Psoas muscle (tissue), 7 donors: ENCODE measurements at regions not wholly inside any gene's neighbourhood (a gene's known extent, or its start where the extent isn't known, plus 50 kb on each side); places are given as distances from the start of the nearest gene placed in this dataset.

Experiments used
- ATAC-seq, 4 donors: fragments of 200-7000 bp; cut with Tn5 transposase; one replicate each; pipeline ENCODE4 v1.9.1; 2020; ENCODE audit warnings: moderate library complexity in 3 of 4, mild to moderate bottlenecking in 2 of 4
- DNase-seq, 2 donors: peaks; one replicate each; pipeline ENCODE4 v3.0.0-alpha.2; 2020
- H3K27ac ChIP-seq: fragments of 200-600 bp; one replicate; pipeline ENCODE4 v1.8.0; 2022
- H3K27me3 ChIP-seq, 3 donors: fragments of 200-600 bp in 1 of 3; one replicate each; pipeline versions ENCODE4 v1.6.1 to v1.8.0; 2013 to 2022; ENCODE audit warnings: low read length in 2 of 3, mild to moderate bottlenecking in 2 of 3, moderate library complexity in 1 of 3; ENCODE audit not compliant: insufficient read depth in 3 of 3
- H3K36me3 ChIP-seq, 2 donors: fragments of 200-600 bp in 1 of 2; one replicate each; pipeline versions ENCODE4 v1.6.1 to v1.8.0; 2013 to 2022; ENCODE audit warnings: low read depth in 1 of 2, mild to moderate bottlenecking in 1 of 2, moderate library complexity in 1 of 2; ENCODE audit not compliant: insufficient read depth in 1 of 2
- H3K4me1 ChIP-seq: fragments of 200-600 bp; one replicate; pipeline ENCODE4 v1.8.0; 2022
- H3K4me3 ChIP-seq: fragments of 200-600 bp; one replicate; pipeline ENCODE4 v1.8.0; 2022; ENCODE audit warnings: mild to moderate bottlenecking
- H3K9me3 ChIP-seq: fragments of 200-600 bp; one replicate; pipeline ENCODE4 v1.8.0; 2022
- CTCF ChIP-seq: fragments of 200-600 bp; IDR thresholded peaks from one replicate; pipeline ENCODE4 v1.8.0; 2022; ENCODE audit warnings: antibody characterized with exemption
- WGBS, 3 donors: extraction: QIAGEN DNeasy Blood & Tissue Kit; methylation state at CpG; one replicate each; pipeline versions ENCODE4 v1.1.6 to v1.1.7; 2013; 5-methylcytosine and 5-hydroxymethylcytosine counted together
- intact Hi-C, 2 donors: fragments of 100-400 bp; cut with DNase I; formaldehyde crosslinking; loops; one replicate each; pipeline versions ENCODE4 v1.11.0 to v1.14.2; 2022
- donor health status: healthy with polysubstance abuse.
- donor health status: DM: no; HTN: no; CAD: no; lungs with moderate emphysema.
- donor health status: Bipolar disorder and iron deficiency.
- donor health status: healthy.
- donor health status: DM: yes; HTN: yes; CAD: no.
- donor health status: DM: no; HTN: no; CAD: no.
- donor health status: DM: yes; HTN: yes; CAD: no.

GRCh38 chr1:95388031-95388430, 154.0 kb downstream of the RWDD3 start:
- no peak overlapping the region for H3K27ac ChIP-seq

GRCh38 chr1:95393434-95393833, 159.4 kb downstream of the RWDD3 start:
- no peak overlapping the region for H3K27ac ChIP-seq
- intact Hi-C loops, result no loop called here
- H3K9me3 ChIP-seq, result no peaks in the 10 kb centered on the region
- no peaks in the 10 kb centered on the region for H3K4me1 ChIP-seq
- no peak for DNase-seq
- no peaks in the 10 kb centered on the region for H3K36me3 ChIP-seq
- H3K4me3 ChIP-seq, result no peak overlapping the region
- no peak for TF ChIP-seq CTCF
- no peak for ATAC-seq
- no peaks in the 10 kb centered on the region for H3K27me3 ChIP-seq

More at GRCh38 chr1:95388031-95388430, 154.0 kb downstream of the RWDD3 start:
- WGBS, 3 donors, result 40 to 46% (median 41%) methylated on average over 3 of the region's 3 CpGs
- TF ChIP-seq CTCF, result no peak
- intact Hi-C loops, result no loop called here
- ATAC-seq (no peak), DNase-seq (no peak)
- H3K36me3 ChIP-seq, result no peaks in the 10 kb centered on the region
- no peaks in the 10 kb centered on the region for H3K9me3 ChIP-seq
- no peak overlapping the region for H3K4me3 ChIP-seq
- H3K27me3 ChIP-seq, result no peaks in the 10 kb centered on the region
- no peaks in the 10 kb centered on the region for H3K4me1 ChIP-seq

- Histone ChIP-seq H3K27me3 (no peaks in the 10 kb centered on the region), H3K36me3 (no peaks in the 10 kb centered on the region), H3K4me1 (no peaks in the 10 kb centered on the region), H3K4me3 (no peak overlapping the region), H3K27ac (no peak overlapping the region), H3K9me3 (no peaks in the 10 kb centered on the region)
- no peak for TF ChIP-seq CTCF
- ATAC-seq (no peak), DNase-seq (no peak)
- intact Hi-C loops, result no loop called here
- WGBS, 3 donors, result 37 to 43% (median 37%) methylated on average over 3 of the region's 3 CpGs
Observed at GRCh38 chr1:95396557-95396956, 162.5 kb downstream of the RWDD3 start.

- ATAC-seq, result no peak
- Histone ChIP-seq H3K4me1 (no peaks in the 10 kb centered on the region), H3K36me3 (no peaks in the 10 kb centered on the region), H3K9me3 (no peaks in the 10 kb centered on the region), H3K27me3 (no peaks in the 10 kb centered on the region), H3K27ac (no peak overlapping the region), H3K4me3 (no peak overlapping the region)
- intact Hi-C loops, result no loop called here
- no peak for TF ChIP-seq CTCF
- WGBS, 3 donors, result 67 to 72% (median 70%) methylated on average over 2 of the region's 2 CpGs
- DNase-seq, result no peak
Observed at GRCh38 chr1:95402780-95403179, 168.8 kb downstream of the RWDD3 start.

- H3K27ac ChIP-seq, result no peak overlapping the region
- H3K27me3 ChIP-seq, result no peaks in the 10 kb centered on the region
- DNase-seq (no peak), ATAC-seq (no peak)
- intact Hi-C loops, result no loop called here
- H3K36me3 ChIP-seq, result no peaks in the 10 kb centered on the region
- WGBS, 3 donors, result 56 to 76% (median 70%) methylated on average over 1 of the region's 1 CpG
- no peak overlapping the region for H3K4me3 ChIP-seq
- no peaks in the 10 kb centered on the region for H3K4me1 ChIP-seq
- no peaks in the 10 kb centered on the region for H3K9me3 ChIP-seq
- TF ChIP-seq CTCF, result no peak
Observed at GRCh38 chr1:95406279-95406678, 172.3 kb downstream of the RWDD3 start.
